ENCODE measurements at regions not wholly inside any gene's neighbourhood (a gene's known extent, or its start where the extent isn't known, plus 50 kb on each side); places are given as distances from the start of the nearest gene placed in this dataset.
A peak's percentile ranks its signal among the peaks of the same experiment; 100 is the strongest.

DNA sequence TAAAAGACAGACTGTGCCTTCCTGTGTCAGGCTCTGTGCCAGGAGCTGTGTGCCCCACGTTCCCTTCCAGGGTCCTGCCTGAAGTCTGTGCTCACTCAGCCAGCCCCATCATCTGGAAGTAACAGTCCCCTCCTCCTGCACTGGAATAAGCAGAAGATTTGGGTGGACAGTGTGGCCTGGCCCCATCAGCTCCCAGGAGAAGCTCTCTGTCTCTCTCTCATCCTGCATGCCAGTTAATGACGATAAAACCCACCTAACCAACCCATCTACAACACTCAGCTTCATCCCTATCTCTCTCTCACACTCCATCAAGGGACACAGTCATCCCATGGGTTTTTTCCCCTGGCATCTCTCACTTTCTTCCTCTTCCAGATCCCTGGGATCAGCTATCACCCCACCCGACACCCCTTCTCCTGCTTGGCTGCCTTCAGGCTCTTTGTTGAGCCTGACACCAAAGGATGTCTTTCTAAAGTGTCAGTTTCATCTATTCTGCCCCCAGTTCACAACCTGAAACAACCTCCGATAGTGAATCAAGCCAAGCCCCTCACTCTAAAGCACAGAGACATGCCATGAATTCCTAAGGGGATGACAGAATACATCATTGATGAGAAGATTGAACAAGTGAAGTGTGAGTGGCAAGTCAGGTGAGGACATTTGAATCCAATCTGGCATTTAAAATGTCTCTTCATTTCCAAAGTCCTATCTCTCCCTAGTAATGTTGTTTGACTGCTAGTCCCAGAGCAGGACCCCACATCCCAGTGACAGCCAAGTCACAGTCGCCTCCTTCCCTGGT lies 91.4 kb upstream of the TOP3B start:
- H3K4me1 ChIP-seq (ENCODE audit: insufficient read depth) = no peaks in the 10 kb centered on the region
- no peaks in the 10 kb centered on the region for H3K36me3 ChIP-seq (ENCODE audit: insufficient read depth)
- no peak for DNase-seq (ENCODE audit: extremely low spot score)
- no peak overlapping the region for H3K4me3 ChIP-seq (ENCODE audit: low read depth, low read length)
- H3K27ac ChIP-seq (ENCODE audit: low read depth) = no peak overlapping the region
- 46% methylated on average over 5 of the region's 5 CpGs for WGBS

- H3K4me1 ChIP-seq (ENCODE audit: insufficient read depth) = no peaks in the 10 kb centered on the region
- H3K4me3 ChIP-seq (ENCODE audit: low read depth, low read length) = no peak overlapping the region
- DNase-seq (ENCODE audit: extremely low spot score) = no peak
- H3K36me3 ChIP-seq (ENCODE audit: insufficient read depth) = no peaks in the 10 kb centered on the region
- 95% methylated on average over 2 of the region's 2 CpGs for WGBS
- no peak overlapping the region for H3K27ac ChIP-seq (ENCODE audit: low read depth)
These were observed 89.7 kb upstream of the TOP3B start for GRCh38 chr22:22072169-22072836.

DNA sequence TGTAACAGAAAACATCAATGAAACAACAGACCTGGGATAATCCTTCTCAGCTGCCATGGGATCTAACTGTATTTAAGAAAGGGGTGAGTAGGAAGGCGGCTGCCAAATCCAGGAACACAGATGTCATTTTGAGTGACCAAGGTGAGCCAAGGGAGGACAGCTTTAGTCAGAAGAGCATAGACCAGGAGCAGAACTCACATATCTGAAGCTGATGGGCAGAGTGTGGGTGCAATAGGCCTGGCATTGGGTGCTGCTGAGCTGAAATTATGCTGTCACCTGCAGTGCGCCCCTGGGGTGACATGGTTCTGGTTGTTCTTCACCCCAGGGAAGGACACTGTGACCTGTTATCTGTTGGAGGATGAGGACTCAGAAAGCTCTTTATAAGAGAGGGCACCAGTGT lies 88.9 kb upstream of the TOP3B start:
- 93% methylated on average over 2 of the region's 2 CpGs for WGBS
- H3K4me1 ChIP-seq (ENCODE audit: insufficient read depth) = no peaks in the 10 kb centered on the region

GRCh38 chr22:22070371-22070824 lies 87.8 kb upstream of the TOP3B start:
- WGBS = 57% methylated on average over 2 of the region's 2 CpGs
- no peaks in the 10 kb centered on the region for H3K36me3 ChIP-seq (ENCODE audit: insufficient read depth)
- H3K4me1 ChIP-seq (ENCODE audit: insufficient read depth) = no peaks in the 10 kb centered on the region
- no peak for DNase-seq (ENCODE audit: extremely low spot score)
- H3K4me3 ChIP-seq (ENCODE audit: low read depth, low read length) = no peak overlapping the region
- no peak overlapping the region for H3K27ac ChIP-seq (ENCODE audit: low read depth)

More for the DNA sequence above, 88.9 kb upstream of the TOP3B start:
- DNase-seq (ENCODE audit: extremely low spot score) = no peak
- Histone ChIP-seq H3K36me3 (ENCODE audit: insufficient read depth) (no peaks in the 10 kb centered on the region), H3K4me3 (ENCODE audit: low read depth, low read length) (no peak overlapping the region), H3K27ac (ENCODE audit: low read depth) (no peak overlapping the region)

- Histone ChIP-seq H3K36me3 (ENCODE audit: insufficient read depth) (no peaks in the 10 kb centered on the region), H3K27ac (ENCODE audit: low read depth) (no peak overlapping the region), H3K4me3 (ENCODE audit: low read depth, low read length) (no peak overlapping the region), H3K4me1 (ENCODE audit: insufficient read depth) (no peaks in the 10 kb centered on the region)
- DNase-seq (ENCODE audit: extremely low spot score) = no peak
- WGBS = 81% methylated on average over 6 of the region's 6 CpGs
These were observed 87.1 kb upstream of the TOP3B start for GRCh38 chr22:22069450-22070370.

GRCh38 chr22:22068657-22069056 lies 86.1 kb upstream of the TOP3B start:
- Histone ChIP-seq H3K27ac (ENCODE audit: low read depth) (no peak overlapping the region), H3K4me1 (ENCODE audit: insufficient read depth) (no peaks in the 10 kb centered on the region), H3K4me3 (ENCODE audit: low read depth, low read length) (no peak overlapping the region), H3K36me3 (ENCODE audit: insufficient read depth) (no peaks in the 10 kb centered on the region)
- DNase-seq (ENCODE audit: extremely low spot score) = no peak
- WGBS = 49% methylated on average over 2 of the region's 2 CpGs

- 75% methylated on average over 2 of the region's 2 CpGs for WGBS
- no peak for DNase-seq (ENCODE audit: extremely low spot score)
- H3K4me1 ChIP-seq (ENCODE audit: insufficient read depth) = no peaks in the 10 kb centered on the region
- no peaks in the 10 kb centered on the region for H3K36me3 ChIP-seq (ENCODE audit: insufficient read depth)
- no peak overlapping the region for H3K4me3 ChIP-seq (ENCODE audit: low read depth, low read length)
- no peak overlapping the region for H3K27ac ChIP-seq (ENCODE audit: low read depth)
These were observed 85.4 kb upstream of the TOP3B start for GRCh38 chr22:22068025-22068424.

DNA sequence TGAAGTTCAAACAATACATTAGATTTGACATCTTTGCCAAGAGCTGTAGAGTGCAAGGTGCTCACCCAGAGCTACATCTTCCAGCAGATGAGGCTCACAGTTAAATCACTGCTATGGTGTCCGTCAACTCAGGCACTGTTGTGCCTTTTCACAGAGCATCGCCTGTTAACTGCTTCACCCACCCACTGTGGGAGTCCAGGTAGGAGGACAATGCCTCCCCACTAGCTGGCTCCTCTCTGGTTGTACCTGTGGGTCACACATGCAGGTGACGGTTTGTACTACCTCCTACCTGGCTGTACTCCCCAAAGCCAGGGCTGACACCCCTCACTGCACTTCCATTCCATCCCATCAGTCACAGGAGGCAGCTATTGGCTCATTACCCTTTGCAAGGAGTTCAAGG lies 84.6 kb upstream of the TOP3B start:
- WGBS = 70% methylated on average over 3 of the region's 3 CpGs
- H3K4me1 ChIP-seq (ENCODE audit: insufficient read depth) = no peaks in the 10 kb centered on the region
- no peaks in the 10 kb centered on the region for H3K36me3 ChIP-seq (ENCODE audit: insufficient read depth)
- no peak for DNase-seq (ENCODE audit: extremely low spot score)
- H3K4me3 ChIP-seq (ENCODE audit: low read depth, low read length) = no peak overlapping the region
- no peak overlapping the region for H3K27ac ChIP-seq (ENCODE audit: low read depth)

DNA sequence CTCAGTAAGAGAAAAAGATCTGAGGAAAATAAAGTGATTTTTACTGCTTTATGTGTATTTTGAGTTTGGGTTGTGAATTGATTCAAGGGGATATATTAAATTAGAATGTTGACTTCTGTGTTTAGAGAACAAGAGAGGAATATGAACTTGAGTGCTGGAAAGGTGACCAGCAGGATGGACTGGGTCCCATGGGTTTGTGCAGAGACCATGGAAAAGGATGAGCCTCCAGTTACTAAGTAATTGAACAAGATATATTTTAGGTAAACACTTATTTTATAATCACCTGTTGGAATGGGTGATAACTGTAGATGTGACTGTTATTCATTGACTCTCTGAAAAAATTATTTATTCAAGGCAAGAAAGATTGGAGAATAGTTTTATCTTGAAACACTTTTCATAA lies 82.0 kb upstream of the TOP3B start:
- Histone ChIP-seq H3K27ac (ENCODE audit: low read depth) (no peak overlapping the region), H3K36me3 (ENCODE audit: insufficient read depth) (no peaks in the 10 kb centered on the region), H3K4me3 (ENCODE audit: low read depth, low read length) (no peak overlapping the region), H3K4me1 (ENCODE audit: insufficient read depth) (no peaks in the 10 kb centered on the region)
- DNase-seq (ENCODE audit: extremely low spot score) = no peak

DNA sequence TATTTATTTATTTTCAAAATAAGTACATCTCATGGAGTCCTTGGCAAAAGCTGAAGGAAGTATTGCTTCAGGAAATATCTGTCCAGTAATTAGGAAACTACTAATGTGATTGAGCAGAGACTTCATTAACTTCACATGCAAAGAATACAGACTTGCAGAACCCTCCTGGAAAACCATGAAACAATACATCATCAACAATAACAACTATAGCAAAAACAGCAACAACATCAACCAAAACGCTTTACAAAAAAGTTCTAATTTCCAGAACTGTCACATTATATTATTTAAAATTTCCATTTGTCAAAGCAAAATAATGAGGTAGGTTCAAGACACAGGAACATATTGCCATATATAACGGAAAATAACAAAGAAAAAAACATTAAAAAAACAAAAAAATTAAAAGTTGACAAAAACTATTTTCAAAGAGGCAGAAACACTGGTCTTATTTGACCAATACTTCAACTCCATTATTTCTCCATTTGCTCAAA lies 79.8 kb upstream of the TOP3B start:
- no peak for DNase-seq (ENCODE audit: extremely low spot score)
- no peak overlapping the region for H3K27ac ChIP-seq (ENCODE audit: low read depth)
- H3K36me3 ChIP-seq (ENCODE audit: insufficient read depth) = no peaks in the 10 kb centered on the region
- WGBS = 83% methylated on average over 2 of the region's 2 CpGs
- H3K4me3 ChIP-seq (ENCODE audit: low read depth, low read length) = no peak overlapping the region
- no peaks in the 10 kb centered on the region for H3K4me1 ChIP-seq (ENCODE audit: insufficient read depth)

- Histone ChIP-seq H3K4me1 (ENCODE audit: insufficient read depth) (no peaks in the 10 kb centered on the region), H3K36me3 (ENCODE audit: insufficient read depth) (no peaks in the 10 kb centered on the region), H3K4me3 (ENCODE audit: low read depth, low read length) (no peak overlapping the region), H3K27ac (ENCODE audit: low read depth) (no peak overlapping the region)
- peak; percentile 47 for DNase-seq (ENCODE audit: extremely low spot score)
- 44% methylated on average over 11 of the region's 11 CpGs for WGBS
These were observed 78.8 kb upstream of the TOP3B start for GRCh38 chr22:22061085-22062077.

- no peak for DNase-seq (ENCODE audit: extremely low spot score)
- no peaks in the 10 kb centered on the region for H3K4me1 ChIP-seq (ENCODE audit: insufficient read depth)
- H3K4me3 ChIP-seq (ENCODE audit: low read depth, low read length) = no peak overlapping the region
- no peaks in the 10 kb centered on the region for H3K36me3 ChIP-seq (ENCODE audit: insufficient read depth)
- 55% methylated on average over 11 of the region's 11 CpGs for WGBS
- H3K27ac ChIP-seq (ENCODE audit: low read depth) = no peak overlapping the region
These were observed 77.9 kb upstream of the TOP3B start for GRCh38 chr22:22060200-22061084.
